Esophagus mucosa (tissue), 1 donor: ENCODE measurements at regions not wholly inside any gene's neighbourhood (a gene's known extent, or its start where the extent isn't known, plus 50 kb on each side); places are given as distances from the start of the nearest gene placed in this dataset.

Source experiments
- ATAC-seq: fragments of 200-7000 bp; cut with Tn5 transposase; one replicate; pipeline ENCODE4 v1.9.1; 2020
- donor health status: DM: yes; HTN: yes; CAD: no.

DNA sequence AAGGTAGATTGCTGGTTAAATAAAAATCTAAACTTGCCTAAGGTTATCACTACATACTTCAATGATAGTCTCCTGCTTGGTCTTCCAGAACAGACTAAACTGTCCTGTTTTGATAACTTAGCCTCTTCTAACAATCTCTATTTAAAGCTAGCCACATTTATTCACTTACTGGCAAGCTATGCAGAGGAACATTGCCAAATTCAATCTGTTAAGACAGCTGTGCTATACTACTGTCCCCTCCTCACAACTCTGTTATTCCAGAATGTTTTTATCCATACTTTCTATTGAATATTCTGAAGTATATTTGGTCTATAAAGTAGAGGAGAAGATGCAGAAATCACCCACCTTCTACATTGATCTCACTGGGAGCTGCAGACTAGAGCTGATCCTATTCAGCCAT lies 594.0 kb upstream of the CCDC54 start:
- ATAC-seq = no peak

DNA sequence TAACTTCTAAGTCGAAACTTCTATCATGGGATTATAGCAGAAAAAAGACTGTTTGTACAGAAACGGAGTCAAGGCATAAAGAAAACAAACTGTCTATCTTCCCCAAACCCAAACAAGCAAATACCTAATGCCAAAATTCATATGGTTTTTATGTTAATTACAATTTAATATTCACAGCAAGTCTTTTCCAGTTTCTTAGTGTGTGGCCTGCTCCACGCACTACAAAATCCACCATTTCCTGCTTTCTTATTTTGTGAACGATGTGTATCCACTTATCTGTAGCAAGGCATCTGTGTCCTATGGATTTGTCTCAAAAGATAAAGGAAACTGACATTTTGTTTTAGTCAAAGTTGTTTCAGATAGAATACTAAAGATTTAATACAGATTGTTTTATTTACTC lies 588.0 kb upstream of the CCDC54 start:
- no peak for ATAC-seq

DNA sequence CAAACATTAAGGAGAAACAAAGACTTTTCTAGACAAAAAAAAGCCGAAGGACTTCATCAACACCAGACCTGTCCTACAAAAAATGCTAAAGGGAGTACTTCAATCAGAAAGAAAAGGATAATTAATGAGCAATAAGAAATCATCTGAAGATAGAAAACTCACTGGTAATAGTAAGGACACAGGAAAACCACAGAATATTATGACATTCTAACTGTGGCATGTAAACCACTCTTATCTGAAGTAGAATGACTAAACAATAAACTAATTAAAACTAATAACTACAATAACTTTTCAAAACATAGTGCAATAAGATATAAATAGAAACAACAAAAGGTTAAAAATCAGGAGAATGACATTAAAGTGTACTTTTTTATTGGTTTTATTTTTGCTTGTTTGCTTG lies 584.5 kb upstream of the CCDC54 start:
- no peak for ATAC-seq

DNA sequence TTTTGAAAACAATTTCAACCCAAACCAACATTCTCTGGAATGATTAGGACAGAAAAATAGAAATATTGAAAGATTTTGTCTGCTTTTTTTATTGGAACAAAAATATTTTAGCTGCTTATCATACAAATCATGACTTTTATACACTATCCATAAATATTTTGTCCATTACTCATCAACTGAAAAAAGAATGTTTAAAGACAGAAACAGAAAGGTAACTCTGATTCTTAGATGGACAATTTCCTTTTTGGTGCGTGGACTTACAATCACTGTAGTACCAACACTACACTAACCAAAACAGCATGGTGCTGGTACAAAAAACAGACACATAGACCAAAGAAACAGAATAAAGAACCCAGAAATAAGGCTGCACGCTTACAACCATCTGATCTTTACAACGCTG lies 582.8 kb upstream of the CCDC54 start:
- no peak for ATAC-seq

DNA sequence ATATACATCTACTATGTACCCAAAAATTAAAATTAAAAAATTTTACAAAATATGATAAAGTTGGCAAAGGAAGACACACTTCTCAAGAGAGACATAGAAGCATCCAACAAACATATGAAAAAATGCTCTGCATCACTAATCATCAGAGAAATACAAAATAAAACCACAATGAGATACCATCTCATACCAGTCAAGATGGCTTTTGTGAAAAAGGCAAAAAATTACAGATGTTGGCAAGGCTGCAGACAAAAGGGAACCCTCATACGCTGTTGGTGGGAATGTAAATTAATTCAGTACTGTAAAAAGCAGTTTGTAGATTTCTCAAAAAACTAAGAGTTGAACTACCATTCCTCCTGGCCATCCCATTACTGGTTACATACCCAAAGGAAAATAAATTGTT lies 581.7 kb upstream of the CCDC54 start:
- no peak for ATAC-seq

DNA sequence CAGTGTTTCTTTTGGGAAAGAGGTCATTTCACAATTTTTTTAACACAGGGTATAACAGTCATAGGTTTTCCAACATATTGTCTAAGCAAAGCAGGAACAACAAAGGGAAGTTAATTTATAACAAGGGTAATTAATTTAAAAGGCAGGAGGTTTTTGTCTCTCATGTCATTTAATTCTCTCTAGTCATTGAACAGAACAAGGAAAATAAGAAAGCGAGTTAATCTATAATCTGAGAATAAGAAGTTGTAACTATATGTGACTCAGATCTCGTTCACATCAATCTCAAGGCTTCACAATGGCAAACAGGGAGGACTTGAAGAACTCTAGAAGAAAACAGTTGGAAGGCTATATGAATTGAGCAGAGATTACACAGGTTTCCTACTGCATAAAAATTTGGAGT lies 579.8 kb upstream of the CCDC54 start:
- no peak for ATAC-seq

DNA sequence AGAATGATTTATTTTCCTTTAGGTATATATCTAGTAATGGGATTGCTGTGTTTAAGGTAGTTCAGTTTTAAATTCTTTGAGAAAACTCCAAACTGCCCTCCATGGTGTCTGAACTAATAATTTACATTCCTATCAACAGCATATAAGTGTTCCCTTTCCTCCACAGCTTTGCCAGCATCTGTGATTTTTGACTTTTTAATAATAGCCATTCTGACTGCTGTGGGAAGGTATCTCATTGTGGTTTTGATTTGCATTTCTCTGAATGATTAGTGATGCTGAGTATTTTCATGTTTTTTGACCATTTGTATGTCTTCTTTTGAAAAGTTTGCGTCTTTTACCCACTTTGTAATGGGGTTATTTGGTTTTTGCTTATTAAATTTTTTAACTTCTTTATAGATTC lies 571.6 kb upstream of the CCDC54 start:
- no peak for ATAC-seq

DNA sequence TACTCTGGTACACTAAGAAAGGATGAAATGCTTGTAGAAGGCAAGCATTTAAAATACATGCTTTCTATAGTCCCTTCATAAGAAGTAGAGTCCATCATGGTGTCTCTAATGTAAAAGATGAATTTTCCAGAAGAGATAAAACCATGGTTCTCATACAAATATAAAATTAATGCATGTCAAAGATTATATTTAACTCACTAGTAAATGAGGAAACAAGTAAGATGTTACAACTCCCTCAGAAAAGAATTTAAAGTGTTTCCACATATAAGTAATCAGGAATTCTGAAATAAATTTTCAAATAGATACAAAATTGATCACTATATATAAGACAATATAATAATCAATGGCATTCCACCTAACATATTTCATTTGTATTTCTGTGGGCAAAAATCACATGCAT lies 570.3 kb upstream of the CCDC54 start:
- no peak for ATAC-seq

DNA sequence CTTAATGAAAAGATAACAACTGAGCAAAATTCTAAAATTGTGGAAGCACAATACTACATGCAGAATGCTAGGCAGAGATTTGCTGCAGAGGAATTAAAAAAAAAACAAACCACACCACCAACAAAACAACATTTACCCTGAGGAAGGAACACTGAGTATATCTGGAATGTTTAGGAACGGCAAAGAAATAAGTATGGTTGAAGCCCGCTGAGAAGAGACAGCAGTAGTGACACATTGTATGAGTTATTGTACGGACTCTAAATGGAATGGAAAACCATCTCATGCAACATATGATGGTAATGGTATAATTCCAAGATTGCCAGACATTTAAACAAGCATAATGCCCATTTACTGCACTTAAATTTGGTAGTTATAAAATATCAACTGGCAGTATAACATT lies 568.2 kb upstream of the CCDC54 start:
- no peak for ATAC-seq

DNA sequence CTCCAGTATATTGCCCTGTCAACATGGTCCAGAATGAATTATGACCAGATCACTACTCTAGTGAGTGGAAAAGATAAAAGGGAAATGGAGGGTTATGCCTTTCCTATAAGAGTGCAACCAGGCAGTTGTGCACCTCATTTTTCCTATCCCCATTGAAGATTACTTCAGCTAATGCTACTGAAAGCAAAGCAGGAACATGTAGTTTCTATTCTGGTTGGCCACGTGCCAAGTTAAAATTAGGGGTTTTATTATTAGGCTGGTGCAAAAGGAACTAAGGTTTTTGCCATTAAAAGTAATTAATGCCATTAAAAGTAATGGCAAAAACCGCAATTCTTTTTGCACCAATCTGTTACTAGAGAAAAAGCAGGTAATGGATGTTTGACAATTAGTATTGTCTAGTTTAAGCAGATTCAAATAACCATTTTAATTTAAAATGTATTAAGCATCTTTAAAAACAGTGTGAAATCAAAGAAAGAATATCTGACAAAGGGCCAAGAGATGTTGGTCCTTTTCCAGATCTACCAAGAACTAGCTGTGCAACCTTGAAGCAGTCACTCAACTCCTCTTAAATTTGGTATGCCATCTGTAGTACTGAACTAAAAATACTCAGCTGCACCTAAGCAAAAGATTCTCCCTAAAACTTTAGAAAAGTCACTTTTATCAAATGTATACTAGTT lies 567.5 kb upstream of the CCDC54 start:
- no peak for ATAC-seq

DNA sequence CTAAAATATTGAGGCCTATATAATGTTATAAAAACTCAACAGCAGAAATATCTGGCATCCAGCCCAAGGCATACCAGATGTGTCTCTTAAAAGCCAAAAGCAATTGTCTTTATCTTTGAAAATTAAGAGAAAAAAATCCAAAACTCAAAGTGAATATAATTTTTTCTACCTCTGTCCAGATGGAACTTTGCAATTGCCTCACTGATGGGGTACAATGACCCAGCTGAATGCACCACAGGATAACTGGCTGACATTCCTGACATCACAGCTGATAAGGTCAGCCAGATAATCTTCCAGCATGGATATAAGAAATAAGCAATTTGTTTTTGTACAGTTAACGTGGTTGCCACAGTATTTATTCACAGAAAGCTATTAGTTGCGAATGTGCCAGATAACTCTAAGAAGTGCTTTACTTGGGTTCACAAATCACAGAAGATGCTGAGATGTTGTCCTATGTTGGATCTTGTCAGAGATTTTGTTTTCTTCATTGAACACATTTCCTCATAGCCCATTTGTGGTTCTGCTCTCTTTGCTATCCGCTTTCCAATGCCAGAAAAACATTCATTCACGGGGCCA lies 566.9 kb upstream of the CCDC54 start:
- ATAC-seq = no peak

DNA sequence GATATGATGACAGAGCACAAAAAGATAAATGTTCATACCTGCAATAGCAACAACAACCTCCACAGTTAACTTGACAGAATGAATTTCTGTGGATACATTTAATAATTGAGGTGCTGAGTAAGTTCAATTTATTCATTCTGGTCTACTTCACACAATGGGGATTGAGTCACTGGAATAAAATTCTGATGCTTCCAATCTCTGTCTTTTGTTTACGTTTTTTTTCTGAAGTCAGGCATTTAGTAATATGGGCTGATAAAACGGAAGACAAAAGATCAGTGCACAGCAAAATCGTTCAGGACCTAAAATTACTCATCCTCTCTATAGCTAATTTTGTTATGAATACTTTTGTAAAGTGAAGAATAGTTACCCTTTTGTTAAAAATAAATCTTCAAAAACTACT lies 565.9 kb upstream of the CCDC54 start:
- no peak for ATAC-seq

DNA sequence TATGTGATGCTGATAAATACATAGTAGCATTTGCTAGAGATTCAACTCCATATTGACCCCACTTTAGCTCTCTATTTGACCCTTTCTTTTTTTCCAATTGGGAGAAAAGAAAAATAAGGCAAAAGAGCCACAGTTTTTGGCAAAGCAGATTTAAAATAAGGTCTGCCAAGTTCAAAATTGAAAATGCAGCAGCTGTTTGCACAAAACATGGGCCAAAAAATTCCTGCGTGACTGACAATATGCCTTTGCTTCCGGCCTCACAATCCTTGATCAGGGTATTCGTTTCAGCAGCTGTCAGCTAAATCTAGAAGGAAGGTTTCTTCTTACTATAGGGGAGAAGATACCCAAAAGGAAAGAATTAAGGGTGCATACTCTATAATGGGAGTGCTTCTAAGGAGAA lies 563.5 kb upstream of the CCDC54 start:
- no peak for ATAC-seq

DNA sequence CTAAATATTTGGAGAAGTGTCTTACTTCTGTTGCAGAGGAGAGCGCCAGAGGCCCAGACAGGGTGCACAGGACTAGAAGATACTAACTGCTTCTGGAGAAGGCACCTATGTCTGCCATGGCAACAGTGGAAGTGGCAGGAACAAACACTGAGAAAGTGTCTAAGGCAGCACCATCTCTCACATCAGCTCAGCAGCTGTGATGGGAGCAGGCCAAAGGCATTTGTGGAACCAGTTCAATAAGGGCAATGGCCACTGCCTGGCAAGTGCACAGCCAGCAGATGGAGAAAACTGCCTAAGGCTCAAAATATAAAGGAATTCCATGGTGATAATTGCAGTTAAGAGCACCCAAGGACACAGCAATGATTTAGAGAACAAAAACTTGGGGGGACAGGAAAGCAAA lies 563.0 kb upstream of the CCDC54 start:
- ATAC-seq = no peak

DNA sequence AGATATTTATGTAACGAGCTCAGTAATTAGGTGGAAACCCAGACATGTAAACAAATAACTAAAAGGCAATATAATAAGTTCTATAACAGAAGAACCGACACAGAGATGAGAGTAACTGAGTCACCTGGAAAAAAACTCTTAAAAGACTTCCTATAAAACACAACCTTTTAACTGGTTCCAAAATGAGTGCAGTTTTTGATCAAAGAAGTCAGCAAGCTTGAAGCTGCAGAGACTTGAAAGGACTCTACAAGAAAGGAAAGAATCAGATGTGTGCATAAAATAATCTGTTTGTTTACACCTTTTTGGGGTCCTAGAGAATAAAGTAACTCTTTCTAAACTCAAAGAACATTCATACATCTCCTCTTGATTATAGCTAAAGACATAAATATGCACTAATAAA lies 560.4 kb upstream of the CCDC54 start:
- no peak for ATAC-seq

DNA sequence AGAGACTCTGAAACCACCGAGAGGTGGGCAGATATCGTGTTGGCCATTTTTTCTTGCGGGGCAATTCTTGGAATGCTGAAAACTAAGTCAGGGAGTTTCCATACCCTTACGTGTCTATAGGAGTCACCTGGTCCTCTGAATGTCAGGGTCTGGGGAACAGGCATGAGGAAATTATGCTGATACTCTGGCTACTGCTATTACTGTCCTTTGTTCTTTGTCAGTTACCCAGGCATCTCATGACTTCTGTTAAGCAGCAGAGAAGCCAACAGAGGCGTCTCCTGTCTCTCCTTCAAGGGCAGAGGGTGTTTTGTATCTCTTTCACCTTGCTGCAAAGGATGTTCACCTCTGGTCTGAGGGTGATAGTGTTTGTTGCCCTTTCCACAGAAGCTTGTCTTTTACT lies 559.5 kb upstream of the CCDC54 start:
- ATAC-seq = no peak

DNA sequence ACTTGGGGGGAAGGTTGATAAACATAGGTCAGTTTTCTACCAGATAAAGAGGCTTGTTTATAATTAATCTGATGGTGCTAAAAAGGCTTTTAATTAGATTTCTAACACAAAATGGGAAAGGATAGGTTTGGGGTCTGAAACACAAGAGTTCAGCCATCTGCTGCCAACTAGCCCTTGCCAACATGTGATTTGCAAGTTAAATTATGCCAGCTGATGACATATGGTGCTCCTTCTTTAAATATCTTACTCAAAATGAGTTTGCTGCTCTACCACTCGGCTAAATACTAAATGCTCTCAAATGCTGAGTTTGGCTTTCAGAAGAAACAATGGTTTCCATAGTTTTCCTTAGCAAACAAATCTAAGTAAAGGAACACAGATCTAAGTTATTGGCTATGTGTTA lies 557.8 kb upstream of the CCDC54 start:
- ATAC-seq = no peak

DNA sequence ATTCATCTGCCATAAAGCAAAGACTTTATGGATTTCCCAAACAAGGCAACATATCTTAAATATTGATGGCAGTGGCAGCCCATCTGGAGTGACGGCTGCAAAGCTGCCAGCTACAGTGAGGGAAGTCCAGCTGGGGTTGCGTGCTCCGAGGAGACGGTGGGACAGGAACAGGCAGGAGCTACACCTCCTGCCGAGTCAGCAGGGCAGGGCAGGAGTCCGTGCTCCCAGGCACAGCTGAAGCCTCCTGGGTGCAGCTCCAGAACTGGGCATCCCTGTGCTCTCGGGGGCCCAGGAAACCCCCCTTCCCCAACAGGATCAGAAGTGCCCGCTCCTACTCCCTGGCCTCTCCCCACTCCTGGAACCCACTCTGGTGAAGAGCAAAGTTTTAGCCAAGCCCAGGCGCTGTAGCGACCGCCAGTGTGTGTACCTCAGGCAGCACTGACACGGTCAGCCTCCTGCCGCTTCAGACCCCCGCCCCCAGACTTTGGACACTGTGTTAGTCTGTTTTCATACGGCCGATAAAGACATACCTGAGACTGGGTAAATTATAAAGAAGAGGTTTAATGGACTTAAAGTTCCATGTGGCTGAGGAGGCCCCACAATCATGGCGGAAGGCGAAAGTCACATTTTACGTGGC lies 556.4 kb upstream of the CCDC54 start:
- no peak for ATAC-seq

DNA sequence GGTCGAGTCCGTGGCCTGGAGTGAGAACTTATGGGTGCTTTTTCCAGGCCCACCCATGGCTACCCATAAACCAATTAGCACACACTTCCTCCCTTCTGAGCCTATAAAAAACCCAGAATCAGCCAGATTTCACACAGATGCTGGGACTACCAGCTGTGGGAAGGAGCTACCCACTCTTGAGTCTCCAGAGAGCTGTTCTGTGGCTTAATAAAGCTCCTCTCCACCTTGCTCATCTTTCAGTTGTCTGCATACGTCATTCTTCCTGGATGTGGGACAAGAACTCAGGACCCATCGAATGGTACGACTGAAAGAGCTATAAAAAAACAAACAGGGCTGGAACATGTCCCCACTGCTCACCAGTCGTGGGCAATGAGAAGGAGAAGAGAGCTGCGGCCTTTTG lies 555.4 kb upstream of the CCDC54 start:
- ATAC-seq = no peak

DNA sequence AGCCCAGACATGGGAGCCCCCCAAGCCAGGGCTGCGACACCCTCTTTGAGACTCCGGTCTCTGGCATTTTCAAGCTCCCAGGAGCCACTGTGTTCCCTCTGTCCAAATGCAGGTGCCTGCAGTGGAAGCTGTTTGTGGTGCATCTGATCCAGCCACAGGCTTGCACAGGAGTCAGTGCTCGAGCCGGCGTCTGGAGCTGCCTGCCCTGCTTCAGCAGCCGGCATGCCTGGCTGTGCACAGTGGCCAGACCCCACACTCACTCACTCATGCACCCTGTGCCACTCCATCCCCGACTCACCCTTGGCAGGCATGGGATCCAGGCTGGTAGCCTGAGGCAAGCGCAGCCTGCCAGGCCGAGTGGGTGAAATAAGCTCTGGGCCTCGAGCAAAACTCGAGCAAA lies 555.0 kb upstream of the CCDC54 start:
- no peak for ATAC-seq

DNA sequence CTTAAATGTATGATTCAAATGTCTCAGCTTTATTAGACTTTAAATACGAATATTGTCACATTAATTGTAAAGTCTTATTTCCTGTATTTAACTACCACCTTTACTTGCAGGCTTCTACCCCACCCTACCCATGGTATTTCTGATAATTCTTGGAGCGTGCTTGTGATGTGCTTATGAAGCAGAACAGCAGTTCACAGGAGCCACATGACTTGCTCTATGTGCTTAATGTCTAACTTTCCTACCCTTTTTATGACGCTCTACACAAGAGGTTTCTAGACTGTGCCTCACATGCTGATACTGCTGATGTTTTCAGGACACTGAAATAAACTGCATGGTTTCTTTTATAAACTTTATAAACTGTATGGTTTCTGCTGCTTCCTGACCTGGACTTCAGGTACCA lies 553.5 kb upstream of the CCDC54 start:
- ATAC-seq = no peak

DNA sequence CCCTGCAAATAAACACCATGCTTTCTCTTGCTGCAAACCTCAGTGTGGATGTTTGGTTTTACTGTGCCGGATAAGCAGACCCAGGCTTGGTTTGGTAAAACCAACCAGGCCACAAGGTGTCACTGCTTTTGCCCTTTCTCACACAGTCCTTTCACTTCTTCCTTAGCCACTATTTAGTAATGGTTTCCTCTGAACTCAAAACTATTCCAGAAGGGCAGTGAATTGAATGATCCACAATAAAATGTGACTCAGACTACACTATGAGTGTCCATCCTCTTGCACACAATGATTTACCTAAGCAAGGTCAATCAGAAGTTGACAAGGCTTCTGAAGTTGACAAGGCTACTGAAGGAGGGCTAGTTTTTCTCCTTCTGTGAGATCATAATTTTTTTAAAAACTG lies 552.4 kb upstream of the CCDC54 start:
- no peak for ATAC-seq

DNA sequence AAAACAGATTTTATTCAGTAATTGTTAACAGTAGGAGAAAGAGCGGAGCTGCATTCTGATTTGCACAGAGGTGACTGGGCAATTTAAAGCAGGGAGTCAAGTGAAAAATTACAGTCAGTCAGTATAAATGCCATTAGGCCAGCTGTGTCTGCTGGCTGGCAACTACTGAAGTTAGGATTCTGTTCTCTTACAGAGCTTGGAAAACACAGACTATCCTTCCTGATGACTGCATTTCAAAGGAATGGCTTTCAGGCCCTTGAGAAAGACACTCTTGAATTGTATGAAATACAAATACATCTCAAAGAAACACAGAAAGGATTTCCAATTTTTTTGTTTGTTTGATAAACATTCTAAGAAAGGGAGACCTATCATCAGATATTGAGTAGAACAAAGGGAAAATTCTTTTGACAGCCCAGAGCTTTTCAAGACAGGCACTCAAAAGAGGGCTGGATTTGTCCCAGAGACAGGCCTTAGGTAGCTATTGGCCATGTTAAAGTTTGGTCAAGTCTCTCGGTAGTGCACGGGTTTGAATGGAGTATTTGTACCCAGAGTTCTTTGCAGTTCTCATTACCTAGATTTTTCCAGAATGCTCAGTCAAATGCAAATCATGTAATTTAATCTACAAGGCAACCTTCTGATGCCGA lies 551.2 kb upstream of the CCDC54 start:
- no peak for ATAC-seq

DNA sequence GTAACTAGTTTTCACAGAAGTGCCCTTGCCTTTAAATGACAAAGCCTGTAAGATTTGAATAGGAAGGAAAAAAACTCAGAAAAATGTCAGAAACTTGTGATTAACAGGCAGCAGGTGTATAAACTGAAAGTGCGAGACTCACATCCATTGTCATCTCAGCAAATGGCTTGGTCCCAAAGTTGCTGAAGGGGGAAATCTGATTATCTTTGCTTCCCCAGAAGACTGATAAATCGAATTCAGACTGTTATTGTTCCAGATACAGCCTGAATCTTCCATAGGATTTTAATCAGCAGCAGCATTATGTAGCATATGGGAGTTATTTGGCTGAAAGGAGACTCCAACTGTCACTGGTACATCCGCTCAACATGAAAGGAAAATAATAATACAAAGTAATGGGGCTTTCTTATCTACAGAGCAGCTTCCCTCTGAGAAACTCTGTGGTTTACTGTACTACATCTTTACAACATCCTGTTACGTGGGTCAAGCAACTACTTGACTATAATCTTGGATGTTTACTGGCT lies 550.4 kb upstream of the CCDC54 start:
- ATAC-seq = no peak
